ENCODE measurements at regions not wholly inside any gene's neighbourhood (a gene's known extent, or its start where the extent isn't known, plus 50 kb on each side); places are given as distances from the start of the nearest gene placed in this dataset.

DNA sequence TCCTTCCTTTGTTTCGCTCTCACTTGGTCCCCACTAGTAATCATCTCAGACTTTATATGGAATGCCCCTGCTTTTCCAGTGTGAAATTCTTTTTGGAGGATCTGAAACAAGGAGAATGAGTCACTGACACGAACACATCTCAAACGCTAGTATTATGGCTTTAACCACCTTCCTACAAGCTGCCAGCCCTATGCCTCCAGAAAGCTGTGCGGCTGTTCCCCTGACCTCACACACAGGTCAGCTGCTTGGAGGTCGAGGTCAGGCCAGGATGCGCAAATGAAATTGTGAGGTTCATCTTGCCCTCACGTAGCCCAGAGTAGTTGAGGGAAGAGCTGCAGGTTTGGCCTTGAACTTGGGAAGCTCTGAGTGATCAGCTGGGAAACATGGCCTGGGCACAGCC, 449.8 kb downstream of the FGF9 start:
- TF ChIP-seq, protein P1, sequence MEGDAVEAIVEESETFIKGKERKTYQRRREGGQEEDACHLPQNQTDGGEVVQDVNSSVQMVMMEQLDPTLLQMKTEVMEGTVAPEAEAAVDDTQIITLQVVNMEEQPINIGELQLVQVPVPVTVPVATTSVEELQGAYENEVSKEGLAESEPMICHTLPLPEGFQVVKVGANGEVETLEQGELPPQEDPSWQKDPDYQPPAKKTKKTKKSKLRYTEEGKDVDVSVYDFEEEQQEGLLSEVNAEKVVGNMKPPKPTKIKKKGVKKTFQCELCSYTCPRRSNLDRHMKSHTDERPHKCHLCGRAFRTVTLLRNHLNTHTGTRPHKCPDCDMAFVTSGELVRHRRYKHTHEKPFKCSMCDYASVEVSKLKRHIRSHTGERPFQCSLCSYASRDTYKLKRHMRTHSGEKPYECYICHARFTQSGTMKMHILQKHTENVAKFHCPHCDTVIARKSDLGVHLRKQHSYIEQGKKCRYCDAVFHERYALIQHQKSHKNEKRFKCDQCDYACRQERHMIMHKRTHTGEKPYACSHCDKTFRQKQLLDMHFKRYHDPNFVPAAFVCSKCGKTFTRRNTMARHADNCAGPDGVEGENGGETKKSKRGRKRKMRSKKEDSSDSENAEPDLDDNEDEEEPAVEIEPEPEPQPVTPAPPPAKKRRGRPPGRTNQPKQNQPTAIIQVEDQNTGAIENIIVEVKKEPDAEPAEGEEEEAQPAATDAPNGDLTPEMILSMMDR (optimal IDR thresholded peaks at IDR 0.05 in 1 of 3, IDR thresholded peaks at IDR 0.05 in 1 of 3, conservative IDR thresholded peaks at IDR 0.05 in 1 of 3; ENCODE audit: extremely low read depth in 1 of 3, insufficient read depth in 2 of 3, low read length in 3 of 3), result no peak
- TF ChIP-seq EZH2 (IDR thresholded peaks at IDR 0.05; ENCODE audit: low read length), result no peak

Measured in keratinocyte (primary cell).